NCI-H1092 (cell line): ENCODE measurements at regions not wholly inside any gene's neighbourhood (a gene's known extent, or its start where the extent isn't known, plus 50 kb on each side); places are given as distances from the start of the nearest gene placed in this dataset.
A peak's percentile ranks its signal among the peaks of the same experiment; 100 is the strongest.

ENCODE experiments used
- DNase-seq: peaks from one replicate; lab custom pipeline; 2025; lab: John Stamatoyannopoulos, UW

GRCh38 chr6:167580619-167580911, 246.1 kb upstream of the AFDN start:
- peak; percentile 56 for DNase-seq

- DNase-seq: no peak
Measured at GRCh38 chr6:167581637-167582036, 245.1 kb upstream of the AFDN start.

- DNase-seq: no peak
Measured at GRCh38 chr6:167583412-167583811, 243.3 kb upstream of the AFDN start.

GRCh38 chr6:167588181-167588919, 238.4 kb upstream of the AFDN start:
- no peak for DNase-seq

- no peak for DNase-seq
Measured at GRCh38 chr6:167588920-167589614, 237.6 kb upstream of the AFDN start.

GRCh38 chr6:167589615-167589940, 237.1 kb upstream of the AFDN start:
- no peak for DNase-seq

GRCh38 chr6:167590193-167590592, 236.5 kb upstream of the AFDN start:
- no peak for DNase-seq
